Dermis blood vessel endothelial cell (primary cell): ENCODE measurements at regions not wholly inside any gene's neighbourhood (a gene's known extent, or its start where the extent isn't known, plus 50 kb on each side); places are given as distances from the start of the nearest gene placed in this dataset.

Experiments used
- DNase-seq: peaks from one replicate; pipeline ENCODE4 v3.0.0; 2010

DNA sequence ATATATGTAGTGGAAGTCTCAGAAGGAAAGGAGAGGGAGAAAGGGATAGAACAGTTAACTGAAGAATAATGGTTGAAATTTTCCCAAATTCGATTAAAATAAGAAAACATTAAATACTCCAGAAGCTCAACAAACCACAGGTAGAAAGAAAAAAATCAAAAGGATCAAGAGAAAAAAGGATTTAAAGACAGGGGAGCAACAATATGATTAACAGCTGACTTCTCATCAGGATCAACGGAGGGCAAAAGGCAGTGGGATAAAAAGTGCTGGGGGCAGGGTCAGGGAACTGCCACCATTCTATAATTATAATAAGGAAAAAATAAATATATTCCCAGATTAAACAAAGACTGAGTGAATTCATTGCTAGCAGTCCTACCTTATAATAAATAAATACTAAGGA is 55.3 kb downstream of the CDKN2C start:
- DNase-seq = no peak

DNA sequence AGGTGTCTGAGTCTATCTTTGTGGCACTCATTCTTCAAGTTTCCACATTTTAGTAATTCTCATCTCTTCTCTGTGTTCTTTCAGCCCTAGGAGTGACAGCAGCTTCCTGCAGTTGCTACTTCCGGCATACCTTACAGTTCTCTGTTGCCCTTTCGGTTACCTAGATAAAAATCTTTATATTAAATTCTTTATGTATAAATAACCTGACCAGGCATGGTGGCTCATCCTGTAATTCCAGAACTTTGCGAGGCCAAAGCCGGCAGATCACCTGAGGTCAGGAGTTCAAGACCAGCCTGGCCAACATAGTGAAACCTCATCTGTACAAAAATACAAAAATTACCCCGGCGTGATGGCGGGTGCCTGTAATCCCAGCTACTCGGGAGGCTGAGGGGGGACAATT is 62.9 kb downstream of the CDKN2C start:
- no peak for DNase-seq

DNA sequence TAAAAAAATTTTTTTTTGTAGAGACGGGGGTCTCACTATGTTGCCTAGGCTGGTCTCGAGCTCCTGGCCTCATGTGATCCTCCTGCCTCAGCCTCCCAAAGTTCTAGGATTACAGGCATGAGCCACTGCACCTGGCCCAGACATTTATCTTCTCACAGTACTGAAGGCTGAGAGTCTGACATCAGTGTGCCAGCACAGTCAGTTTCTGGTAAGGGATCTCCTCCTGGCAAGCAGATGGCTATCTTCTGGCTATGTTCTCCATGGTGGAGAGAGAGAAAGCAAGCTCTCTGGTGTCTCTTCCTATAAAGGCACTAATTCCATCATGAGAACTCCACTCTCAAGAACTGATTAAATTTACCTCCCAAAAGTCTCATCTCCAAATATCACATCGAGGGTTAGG is 57.8 kb upstream of the C1orf185 start:
- DNase-seq = no peak

DNA sequence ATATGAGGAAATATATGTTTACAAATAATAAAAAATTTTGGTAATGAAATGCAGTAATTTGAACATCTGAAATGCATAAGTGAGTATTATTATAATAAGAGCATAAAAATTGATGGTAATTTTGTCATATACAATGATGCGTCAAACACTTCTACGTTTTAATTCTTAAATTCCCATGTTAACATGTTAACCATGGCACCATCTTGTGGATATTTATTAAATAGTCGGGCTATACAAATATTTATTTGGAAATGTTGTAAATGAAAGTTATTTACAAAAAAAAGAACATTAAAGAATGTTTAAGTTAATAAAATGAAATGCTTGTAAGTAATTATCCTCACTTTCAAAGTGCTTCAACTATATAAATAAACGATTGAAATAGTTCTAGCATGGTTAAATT is 57.2 kb upstream of the C1orf185 start:
- peak; percentile 33 for DNase-seq

DNA sequence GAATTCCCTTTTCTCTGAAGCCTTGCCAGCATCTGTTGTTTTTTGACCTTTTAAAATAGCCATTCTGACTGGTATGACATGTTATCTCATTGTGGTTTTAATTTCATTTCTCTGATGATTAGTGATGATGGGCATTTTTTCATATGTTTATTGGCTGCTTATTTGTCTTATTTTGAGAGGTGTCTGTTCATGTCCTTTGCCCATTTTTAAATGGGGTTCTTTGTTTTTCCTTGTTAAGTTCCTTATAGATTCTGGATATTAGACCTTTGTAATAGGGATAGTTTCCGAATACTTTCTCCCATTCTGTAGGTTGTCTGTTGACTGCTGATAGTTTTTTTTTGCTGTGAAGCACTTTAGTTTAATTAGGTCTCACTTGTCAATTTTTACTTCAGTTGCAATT is 54.0 kb upstream of the C1orf185 start:
- no peak for DNase-seq

DNA sequence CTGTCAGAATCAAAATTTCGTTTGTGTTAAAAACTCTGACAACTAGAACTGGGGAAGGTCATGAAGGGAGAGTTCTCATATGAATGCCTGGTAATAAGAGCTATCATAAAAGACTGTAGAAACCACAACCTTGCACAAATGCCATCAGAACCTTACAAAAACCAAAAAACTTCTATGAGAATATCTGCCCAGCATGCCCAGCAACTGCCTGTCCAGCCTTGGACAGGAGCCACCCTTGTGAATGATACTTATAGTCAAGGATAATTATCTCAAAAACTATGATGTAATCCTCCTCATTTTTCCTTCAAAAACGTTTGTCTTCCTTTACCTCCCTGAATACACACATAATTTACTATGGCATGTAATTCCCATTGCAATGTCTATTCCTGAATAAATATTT is 53.4 kb upstream of the C1orf185 start:
- no peak for DNase-seq
